Loucy (cell line): ENCODE measurements at regions not wholly inside any gene's neighbourhood (a gene's known extent, or its start where the extent isn't known, plus 50 kb on each side); places are given as distances from the start of the nearest gene placed in this dataset.

Experiments used
- EZH2phosphoT487 ChIP-seq: fragments of 200-600 bp; IDR thresholded peaks from 2 replicates; pipeline ENCODE4 v1.6.1; 2018; ENCODE audit warnings: antibody characterized with exemption, mild to moderate bottlenecking, moderate library complexity, borderline replicate concordance
- TF ChIP-seq, protein P1 (sequence below): fragments of 200-600 bp; sonication (generic); conservative IDR thresholded peaks from 2 replicates; pipeline ENCODE4 v1.5.1; 2014; ENCODE audit warnings: mild to moderate bottlenecking, antibody characterized with exemption, low read length

DNA sequence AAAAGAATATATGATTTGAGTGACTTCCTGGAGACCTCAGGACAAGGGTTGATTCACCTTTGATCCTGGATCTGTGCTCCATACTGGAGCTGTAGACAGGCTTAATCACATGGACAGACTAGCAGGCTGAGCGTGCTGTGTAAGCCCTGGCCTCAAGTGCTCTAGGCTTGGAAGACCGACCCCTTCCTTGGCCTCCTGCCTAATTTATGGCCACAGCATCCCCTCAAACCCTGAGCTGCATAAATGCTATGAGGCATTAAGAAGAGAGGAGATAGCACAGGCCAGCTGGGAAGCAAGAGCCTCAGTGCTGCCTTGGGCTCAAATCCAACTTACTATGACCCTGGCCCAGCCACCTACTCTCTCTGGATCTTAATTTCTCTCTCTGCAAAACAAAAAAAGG, 385.1 kb downstream of the BUD13 start:
- TF ChIP-seq, protein P1, sequence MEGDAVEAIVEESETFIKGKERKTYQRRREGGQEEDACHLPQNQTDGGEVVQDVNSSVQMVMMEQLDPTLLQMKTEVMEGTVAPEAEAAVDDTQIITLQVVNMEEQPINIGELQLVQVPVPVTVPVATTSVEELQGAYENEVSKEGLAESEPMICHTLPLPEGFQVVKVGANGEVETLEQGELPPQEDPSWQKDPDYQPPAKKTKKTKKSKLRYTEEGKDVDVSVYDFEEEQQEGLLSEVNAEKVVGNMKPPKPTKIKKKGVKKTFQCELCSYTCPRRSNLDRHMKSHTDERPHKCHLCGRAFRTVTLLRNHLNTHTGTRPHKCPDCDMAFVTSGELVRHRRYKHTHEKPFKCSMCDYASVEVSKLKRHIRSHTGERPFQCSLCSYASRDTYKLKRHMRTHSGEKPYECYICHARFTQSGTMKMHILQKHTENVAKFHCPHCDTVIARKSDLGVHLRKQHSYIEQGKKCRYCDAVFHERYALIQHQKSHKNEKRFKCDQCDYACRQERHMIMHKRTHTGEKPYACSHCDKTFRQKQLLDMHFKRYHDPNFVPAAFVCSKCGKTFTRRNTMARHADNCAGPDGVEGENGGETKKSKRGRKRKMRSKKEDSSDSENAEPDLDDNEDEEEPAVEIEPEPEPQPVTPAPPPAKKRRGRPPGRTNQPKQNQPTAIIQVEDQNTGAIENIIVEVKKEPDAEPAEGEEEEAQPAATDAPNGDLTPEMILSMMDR = no peak
- TF ChIP-seq EZH2phosphoT487 = no peak
